IPS-NIHi7 (cell line): ENCODE measurements at regions not wholly inside any gene's neighbourhood (a gene's known extent, or its start where the extent isn't known, plus 50 kb on each side); places are given as distances from the start of the nearest gene placed in this dataset.
"Not testable (repeated sequence)": the region's sequence is repeated elsewhere in the genome, so short reads cannot be mapped to it uniquely, and the experiment has no call there.

ENCODE experiments used
- DNase-seq: peaks from one replicate; pipeline ENCODE4 v3.0.0; 2012; ENCODE audit warnings: mixed read lengths; ENCODE audit errors: extremely low spot score

GRCh38 chr11:19627566-19627965 lies 85.1 kb upstream of the NAV2 start:
- no peak for DNase-seq

- no peak for DNase-seq
Measured at GRCh38 chr11:19625438-19625837, 87.2 kb upstream of the NAV2 start.

GRCh38 chr11:19617696-19618523 lies 94.7 kb upstream of the NAV2 start:
- DNase-seq = no peak

GRCh38 chr11:19615341-19616183 lies 97.1 kb upstream of the NAV2 start:
- no peak for DNase-seq

GRCh38 chr11:19614370-19614940 lies 98.2 kb upstream of the NAV2 start:
- DNase-seq = no peak

GRCh38 chr11:19612025-19612424 lies 100.6 kb upstream of the NAV2 start:
- DNase-seq = not testable (repeated sequence)

- DNase-seq = no peak
Measured at GRCh38 chr11:19607656-19608360, 104.8 kb upstream of the NAV2 start.

GRCh38 chr11:19606856-19607655 lies 105.6 kb upstream of the NAV2 start:
- no peak for DNase-seq

GRCh38 chr11:19605520-19606371 lies 106.9 kb upstream of the NAV2 start:
- DNase-seq = no peak

GRCh38 chr11:19604679-19605375 lies 107.8 kb upstream of the NAV2 start:
- DNase-seq = no peak

- no peak for DNase-seq
Measured at GRCh38 chr11:19603771-19604170, 108.9 kb upstream of the NAV2 start.

GRCh38 chr11:19602891-19603290 lies 109.7 kb upstream of the NAV2 start:
- no peak for DNase-seq

- DNase-seq = no peak
Measured at GRCh38 chr11:19602406-19602805, 110.2 kb upstream of the NAV2 start.

- DNase-seq = no peak
Measured at GRCh38 chr11:19601235-19601634, 111.4 kb upstream of the NAV2 start.

GRCh38 chr11:19599681-19600080 lies 113.0 kb upstream of the NAV2 start:
- no peak for DNase-seq

GRCh38 chr11:19598876-19599486 lies 113.7 kb upstream of the NAV2 start:
- DNase-seq = no peak

GRCh38 chr11:19598456-19598855 lies 114.2 kb upstream of the NAV2 start:
- DNase-seq = no peak

GRCh38 chr11:19597876-19598275 lies 114.8 kb upstream of the NAV2 start:
- no peak for DNase-seq

GRCh38 chr11:19597206-19597605 lies 115.4 kb upstream of the NAV2 start:
- DNase-seq = no peak
